Activated T-helper 1 cell treated with anti-CD3 and anti-CD28 coated beads, Interleukin-12 subunit alpha, Interleukin-12 subunit beta, Interleukin-2, Interleukin-4 antibody, amounts not matched to agents 30 ng/mL and 10 ng/mL and 1 ng/mL, durations not matched to agents 14 hours and 24 hours and 36 hours (primary cell): ENCODE measurements at regions not wholly inside any gene's neighbourhood (a gene's known extent, or its start where the extent isn't known, plus 50 kb on each side); places are given as distances from the start of the nearest gene placed in this dataset.

ENCODE experiments used
- DNase-seq: peaks from one replicate; pipeline ENCODE4 v3.0.0; 2021; ENCODE audit warnings: low spot score
- H3K27ac Mint-ChIP-seq: one replicate; pipeline ENCODE4 v1.8.0; 2021; ENCODE audit warnings: mild to moderate bottlenecking, mixed read lengths
- H3K27me3 Mint-ChIP-seq: one replicate; pipeline ENCODE4 v1.8.0; 2022; ENCODE audit warnings: mild to moderate bottlenecking, moderate library complexity, mixed read lengths; ENCODE audit not compliant: insufficient read depth
- H3K36me3 Mint-ChIP-seq: one replicate; pipeline ENCODE4 v1.8.0; 2021; ENCODE audit warnings: low read depth, mixed read lengths
- H3K4me1 Mint-ChIP-seq: one replicate; pipeline ENCODE4 v1.8.0; 2021; ENCODE audit warnings: low read depth, mixed read lengths
- H3K4me3 Mint-ChIP-seq: one replicate; pipeline ENCODE4 v1.8.0; 2021; ENCODE audit warnings: mild to moderate bottlenecking, moderate library complexity, mixed read lengths
- H3K9me3 Mint-ChIP-seq: one replicate; pipeline ENCODE4 v1.8.0; 2021; ENCODE audit warnings: mixed read lengths
- intact Hi-C: fragments of 100-400 bp; cut with micrococcal nuclease; formaldehyde crosslinking; loops from one replicate; pipeline ENCODE4 v1.15.1; 2024

GRCh38 chr19:16016226-16017137 lies 59.8 kb upstream of the TPM4 start:
- intact Hi-C loops = no loop called here
- DNase-seq = no peak
- Mint-ChIP-seq H3K27ac (no peak overlapping the region), H3K27me3 (no peaks in the 10 kb centered on the region), H3K9me3 (no peaks in the 10 kb centered on the region), H3K36me3 (no peaks in the 10 kb centered on the region), H3K4me1 (no peaks in the 10 kb centered on the region), H3K4me3 (no peak overlapping the region)

GRCh38 chr19:16017138-16017490 lies 59.2 kb upstream of the TPM4 start:
- Mint-ChIP-seq H3K9me3 (no peaks in the 10 kb centered on the region), H3K4me1 (no peaks in the 10 kb centered on the region), H3K4me3 (no peak overlapping the region), H3K36me3 (no peaks in the 10 kb centered on the region), H3K27ac (no peak overlapping the region), H3K27me3 (no peaks in the 10 kb centered on the region)
- intact Hi-C loops = no loop called here
- no peak for DNase-seq

GRCh38 chr19:16018106-16018755 lies 58.1 kb upstream of the TPM4 start:
- H3K27me3 Mint-ChIP-seq = no peaks in the 10 kb centered on the region
- no peak for DNase-seq
- H3K36me3 Mint-ChIP-seq = no peaks in the 10 kb centered on the region
- no peaks in the 10 kb centered on the region for H3K4me1 Mint-ChIP-seq
- intact Hi-C loops = no loop called here
- H3K27ac Mint-ChIP-seq = no peak overlapping the region
- H3K4me3 Mint-ChIP-seq = no peak overlapping the region
- H3K9me3 Mint-ChIP-seq = no peaks in the 10 kb centered on the region

GRCh38 chr19:16018801-16019551 lies 57.3 kb upstream of the TPM4 start:
- Mint-ChIP-seq H3K27ac (no peak overlapping the region), H3K4me3 (no peak overlapping the region), H3K9me3 (no peaks in the 10 kb centered on the region), H3K4me1 (no peaks in the 10 kb centered on the region), H3K27me3 (no peaks in the 10 kb centered on the region), H3K36me3 (no peaks in the 10 kb centered on the region)
- no peak for DNase-seq
- intact Hi-C loops = no loop called here

GRCh38 chr19:16019691-16020448 lies 56.4 kb upstream of the TPM4 start:
- intact Hi-C loops = no loop called here
- no peak for DNase-seq

GRCh38 chr19:16021796-16022195 lies 54.5 kb upstream of the TPM4 start:
- no peak for DNase-seq
- Mint-ChIP-seq H3K9me3 (no peaks in the 10 kb centered on the region), H3K27ac (no peak overlapping the region), H3K36me3 (no peaks in the 10 kb centered on the region), H3K4me3 (no peak overlapping the region), H3K4me1 (no peaks in the 10 kb centered on the region), H3K27me3 (peaks cover 2% of the 10 kb centered on the region)
- intact Hi-C loops = no loop called here

More at GRCh38 chr19:16019691-16020448, 56.4 kb upstream of the TPM4 start:
- no peaks in the 10 kb centered on the region for H3K36me3 Mint-ChIP-seq
- H3K4me1 Mint-ChIP-seq = no peaks in the 10 kb centered on the region
- no peak overlapping the region for H3K4me3 Mint-ChIP-seq
- H3K27me3 Mint-ChIP-seq = no peaks in the 10 kb centered on the region
- no peak overlapping the region for H3K27ac Mint-ChIP-seq
- no peaks in the 10 kb centered on the region for H3K9me3 Mint-ChIP-seq

- Mint-ChIP-seq H3K4me1 (no peaks in the 10 kb centered on the region), H3K27ac (no peak overlapping the region), H3K27me3 (peaks cover 6% of the 10 kb centered on the region), H3K36me3 (no peaks in the 10 kb centered on the region), H3K4me3 (no peak overlapping the region), H3K9me3 (no peaks in the 10 kb centered on the region)
- no peak for DNase-seq
- intact Hi-C loops = no loop called here
Observed at GRCh38 chr19:16022251-16022650, 54.0 kb upstream of the TPM4 start.

GRCh38 chr19:16022681-16023080 lies 53.6 kb upstream of the TPM4 start:
- intact Hi-C loops = no loop called here
- Mint-ChIP-seq H3K4me1 (no peaks in the 10 kb centered on the region), H3K27me3 (peaks cover 6% of the 10 kb centered on the region), H3K27ac (no peak overlapping the region), H3K4me3 (no peak overlapping the region), H3K36me3 (no peaks in the 10 kb centered on the region), H3K9me3 (no peaks in the 10 kb centered on the region)
- DNase-seq = no peak

- no peak for DNase-seq
- peaks cover 6% of the 10 kb centered on the region for H3K27me3 Mint-ChIP-seq
- no peaks in the 10 kb centered on the region for H3K4me1 Mint-ChIP-seq
- intact Hi-C loops = no loop called here
- H3K4me3 Mint-ChIP-seq = no peak overlapping the region
- no peak overlapping the region for H3K27ac Mint-ChIP-seq
- H3K9me3 Mint-ChIP-seq = no peaks in the 10 kb centered on the region
- H3K36me3 Mint-ChIP-seq = no peaks in the 10 kb centered on the region
Observed at GRCh38 chr19:16023146-16023915, 53.0 kb upstream of the TPM4 start.

- no peak overlapping the region for H3K27ac Mint-ChIP-seq
- peaks cover 6% of the 10 kb centered on the region for H3K27me3 Mint-ChIP-seq
- DNase-seq = no peak
- no peak overlapping the region for H3K4me3 Mint-ChIP-seq
- H3K36me3 Mint-ChIP-seq = no peaks in the 10 kb centered on the region
- no peaks in the 10 kb centered on the region for H3K4me1 Mint-ChIP-seq
- H3K9me3 Mint-ChIP-seq = no peaks in the 10 kb centered on the region
- intact Hi-C loops = no loop called here
Observed at GRCh38 chr19:16024266-16025107, 51.8 kb upstream of the TPM4 start.
